GM13977 (cell line): ENCODE measurements at regions not wholly inside any gene's neighbourhood (a gene's known extent, or its start where the extent isn't known, plus 50 kb on each side); places are given as distances from the start of the nearest gene placed in this dataset.
"Not testable (repeated sequence)": the region's sequence is repeated elsewhere in the genome, so short reads cannot be mapped to it uniquely, and the experiment has no call there.

Source experiments
- DNase-seq: peaks from one replicate; pipeline ENCODE4 v3.0.0; 2012; ENCODE audit warnings: low spot score
- CTCF ChIP-seq: IDR thresholded peaks from 2 replicates; pipeline ENCODE4 v1.5.1; 2012; ENCODE audit warnings: mild to moderate bottlenecking, control low read depth; ENCODE audit not compliant: insufficient read depth; ENCODE audit errors: extremely low read depth, missing control alignments
- in situ Hi-C: fragments of 300-500 bp; cut with MboI; formaldehyde crosslinking; loops from one replicate; pipeline ENCODE4 v1.12.0; 2022; ENCODE audit warnings: low sequenced_read_pairs, low pct_unique_long_range_greater_than_20kb, mixed read lengths, inconsistent platforms; ENCODE audit not compliant: unreplicated experiment

DNA sequence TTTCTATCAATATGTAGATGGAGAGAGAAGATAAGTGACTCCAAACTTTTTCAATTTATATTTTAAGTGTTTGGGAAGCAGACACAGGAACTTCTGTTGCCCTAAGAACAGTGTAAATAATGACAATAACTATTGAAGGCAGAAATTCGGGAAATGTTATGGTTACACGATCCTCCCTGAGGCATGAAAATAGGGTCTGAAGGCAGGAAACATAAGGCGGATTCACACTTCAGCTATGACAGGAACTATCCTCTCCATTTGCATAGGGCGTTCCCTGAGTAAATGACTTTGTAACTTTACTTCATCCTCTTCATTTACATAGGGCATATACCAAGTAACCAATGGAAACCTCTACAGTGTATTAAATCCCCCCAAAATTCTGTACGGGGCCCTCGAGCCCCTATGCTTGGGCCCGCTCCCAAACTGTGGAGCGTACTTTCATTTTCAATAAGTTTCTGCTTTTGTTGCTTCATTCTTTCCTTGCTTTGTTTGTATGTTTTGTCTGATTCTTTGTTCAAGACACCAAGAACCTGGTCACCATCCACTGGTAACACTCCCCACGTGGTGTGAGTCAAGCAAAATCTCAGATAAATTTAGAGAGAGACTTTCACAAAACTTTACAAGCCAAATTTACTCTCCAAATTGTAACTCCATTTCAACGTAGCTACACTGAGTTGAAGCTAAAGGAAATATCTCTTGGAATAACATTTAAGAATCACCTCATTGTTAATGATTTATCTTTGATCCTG lies 2504.3 kb downstream of the ARAP2 start:
- no peak for DNase-seq
- no peak for TF ChIP-seq CTCF
- in situ Hi-C loops, result no loop called here

DNA sequence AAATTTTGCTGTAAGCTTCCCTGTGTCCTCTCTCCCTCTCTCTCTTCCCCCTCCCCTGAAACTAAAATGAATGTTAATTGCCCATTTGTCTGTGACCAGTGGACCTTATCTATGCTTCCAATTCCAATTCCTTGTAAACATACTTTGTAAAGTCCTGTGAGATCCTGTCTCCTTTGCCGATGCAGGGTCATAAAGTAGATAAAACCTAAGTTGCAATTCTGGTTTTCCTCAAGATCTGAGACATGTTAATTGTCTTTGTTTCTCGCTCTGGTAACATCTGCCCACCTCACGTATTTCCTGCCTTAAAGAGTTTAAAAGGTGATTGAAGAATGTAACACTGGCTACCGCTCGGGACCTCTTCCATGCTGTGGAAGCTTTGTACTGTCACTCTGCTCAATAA lies 2503.4 kb downstream of the ARAP2 start:
- DNase-seq, in situ Hi-C loops: not testable (repeated sequence)

GRCh38 chr4:33746979-33747378 lies 2497.3 kb downstream of the ARAP2 start:
- in situ Hi-C loops, result no loop called here
- no peak for TF ChIP-seq CTCF
- no peak for DNase-seq

DNA sequence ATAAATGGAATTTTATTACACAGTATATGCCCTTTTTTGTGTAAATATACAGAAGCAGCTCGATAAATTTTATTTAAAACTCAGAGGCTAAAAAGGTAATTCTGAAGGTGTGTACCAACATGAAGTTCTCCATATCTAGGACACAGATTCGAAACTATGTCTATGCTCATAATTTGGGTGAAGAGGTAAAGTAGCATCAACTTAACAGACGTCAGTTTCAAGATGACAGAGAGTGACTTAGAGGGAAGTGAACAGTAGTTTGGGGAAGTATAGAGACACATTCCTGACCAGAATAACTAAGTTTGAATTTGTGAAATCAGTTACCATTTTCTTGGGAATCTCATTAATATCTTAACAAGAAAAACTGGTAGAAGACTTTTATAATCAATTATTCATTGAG lies 2493.3 kb downstream of the ARAP2 start:
- in situ Hi-C loops, result no loop called here
- DNase-seq, result no peak
- TF ChIP-seq CTCF, result no peak

- no peak for DNase-seq
- TF ChIP-seq CTCF, result no peak
- in situ Hi-C loops, result no loop called here
Observed at GRCh38 chr4:33772582-33772981, 2471.7 kb downstream of the ARAP2 start.

- in situ Hi-C loops, result no loop called here
- no peak for TF ChIP-seq CTCF
- no peak for DNase-seq
Observed at GRCh38 chr4:33780952-33781791, 2463.1 kb downstream of the ARAP2 start.

GRCh38 chr4:33785843-33786242 lies 2458.5 kb downstream of the ARAP2 start:
- in situ Hi-C loops, result no loop called here
- no peak for TF ChIP-seq CTCF
- no peak for DNase-seq
